ENCODE measurements at regions not wholly inside any gene's neighbourhood (a gene's known extent, or its start where the extent isn't known, plus 50 kb on each side); places are given as distances from the start of the nearest gene placed in this dataset.

GRCh38 chr10:107687701-107688100 lies 523.2 kb upstream of the SORCS1 start:
- no peaks in the 10 kb centered on the region for H3K27me3 Mint-ChIP-seq
- H3K27ac Mint-ChIP-seq, result no peak overlapping the region
- no peaks in the 10 kb centered on the region for H3K4me1 Mint-ChIP-seq
- peaks cover 3% of the 10 kb centered on the region for H3K9me3 Mint-ChIP-seq
- no peak for ATAC-seq (ENCODE audit: low read depth)
- H3K36me3 Mint-ChIP-seq, result no peaks in the 10 kb centered on the region
- no peak overlapping the region for H3K4me3 Mint-ChIP-seq
- POLR2A ChIA-PET, result no interaction called here
- DNase-seq, result no peak

GRCh38 chr10:107686095-107686494 lies 521.6 kb upstream of the SORCS1 start:
- Mint-ChIP-seq H3K4me1 (no peaks in the 10 kb centered on the region), H3K27me3 (no peaks in the 10 kb centered on the region), H3K27ac (no peak overlapping the region), H3K36me3 (no peaks in the 10 kb centered on the region), H3K4me3 (no peak overlapping the region), H3K9me3 (peaks cover 3% of the 10 kb centered on the region)
- no peak for ATAC-seq (ENCODE audit: low read depth)
- DNase-seq, result no peak
- POLR2A ChIA-PET, result no interaction called here

GRCh38 chr10:107671960-107672359 lies 507.5 kb upstream of the SORCS1 start:
- H3K36me3 Mint-ChIP-seq, result no peaks in the 10 kb centered on the region
- H3K27ac Mint-ChIP-seq, result no peak overlapping the region
- ATAC-seq (ENCODE audit: low read depth), result no peak
- no peak overlapping the region for H3K4me3 Mint-ChIP-seq
- H3K4me1 Mint-ChIP-seq, result no peaks in the 10 kb centered on the region
- no peak for DNase-seq
- no peaks in the 10 kb centered on the region for H3K27me3 Mint-ChIP-seq
- no peaks in the 10 kb centered on the region for H3K9me3 Mint-ChIP-seq
- POLR2A ChIA-PET, result no interaction called here

- H3K27ac Mint-ChIP-seq, result no peak overlapping the region
- no peaks in the 10 kb centered on the region for H3K36me3 Mint-ChIP-seq
- POLR2A ChIA-PET, result no interaction called here
- H3K27me3 Mint-ChIP-seq, result no peaks in the 10 kb centered on the region
- DNase-seq, result no peak
- no peaks in the 10 kb centered on the region for H3K4me1 Mint-ChIP-seq
- peaks cover 4% of the 10 kb centered on the region for H3K9me3 Mint-ChIP-seq
- no peak overlapping the region for H3K4me3 Mint-ChIP-seq
- ATAC-seq (ENCODE audit: low read depth), result no peak
Observed at GRCh38 chr10:107666214-107666613, 501.7 kb upstream of the SORCS1 start.

- no peaks in the 10 kb centered on the region for H3K27me3 Mint-ChIP-seq
- no peak for DNase-seq
- H3K36me3 Mint-ChIP-seq, result no peaks in the 10 kb centered on the region
- POLR2A ChIA-PET, result no interaction called here
- H3K27ac Mint-ChIP-seq, result no peak overlapping the region
- no peak for ATAC-seq (ENCODE audit: low read depth)
- peaks cover 4% of the 10 kb centered on the region for H3K9me3 Mint-ChIP-seq
- no peaks in the 10 kb centered on the region for H3K4me1 Mint-ChIP-seq
- no peak overlapping the region for H3K4me3 Mint-ChIP-seq
Observed at GRCh38 chr10:107665459-107665858, 501.0 kb upstream of the SORCS1 start.

GRCh38 chr10:107657851-107658250 lies 493.3 kb upstream of the SORCS1 start:
- POLR2A ChIA-PET, result no interaction called here
- Mint-ChIP-seq H3K27ac (no peak overlapping the region), H3K9me3 (peaks cover 3% of the 10 kb centered on the region), H3K27me3 (no peaks in the 10 kb centered on the region), H3K4me1 (peaks cover 1% of the 10 kb centered on the region), H3K36me3 (no peaks in the 10 kb centered on the region), H3K4me3 (no peak overlapping the region)
- DNase-seq (no peak), ATAC-seq (ENCODE audit: low read depth) (no peak)

GRCh38 chr10:107656932-107657331 lies 492.4 kb upstream of the SORCS1 start:
- POLR2A ChIA-PET, result no interaction called here
- Mint-ChIP-seq H3K9me3 (peaks cover 3% of the 10 kb centered on the region), H3K27me3 (no peaks in the 10 kb centered on the region), H3K36me3 (no peaks in the 10 kb centered on the region), H3K4me3 (no peak overlapping the region), H3K4me1 (peaks cover 1% of the 10 kb centered on the region), H3K27ac (no peak overlapping the region)
- DNase-seq (no peak), ATAC-seq (ENCODE audit: low read depth) (no peak)

- DNase-seq, result no peak
- no peaks in the 10 kb centered on the region for H3K36me3 Mint-ChIP-seq
- H3K27ac Mint-ChIP-seq, result peak overlapping the region; percentile 59
- POLR2A ChIA-PET, result no interaction called here
- ATAC-seq (ENCODE audit: low read depth), result peak; percentile 54
- H3K4me1 Mint-ChIP-seq, result peaks cover 1% of the 10 kb centered on the region
- H3K27me3 Mint-ChIP-seq, result no peaks in the 10 kb centered on the region
- H3K9me3 Mint-ChIP-seq, result peaks cover 2% of the 10 kb centered on the region
- peak overlapping the region; percentile 41 for H3K4me3 Mint-ChIP-seq
Observed at GRCh38 chr10:107653832-107654287, 489.4 kb upstream of the SORCS1 start.

- POLR2A ChIA-PET, result no interaction called here
- no peaks in the 10 kb centered on the region for H3K9me3 Mint-ChIP-seq
- DNase-seq (no peak), ATAC-seq (ENCODE audit: low read depth) (no peak)
- H3K4me1 Mint-ChIP-seq, result peaks cover 1% of the 10 kb centered on the region
- no peak overlapping the region for H3K27ac Mint-ChIP-seq
- no peaks in the 10 kb centered on the region for H3K27me3 Mint-ChIP-seq
- no peak overlapping the region for H3K4me3 Mint-ChIP-seq
- H3K36me3 Mint-ChIP-seq, result no peaks in the 10 kb centered on the region
Observed at GRCh38 chr10:107650939-107651338, 486.4 kb upstream of the SORCS1 start.

GRCh38 chr10:107649249-107649648 lies 484.7 kb upstream of the SORCS1 start:
- Mint-ChIP-seq H3K4me3 (no peak overlapping the region), H3K27me3 (no peaks in the 10 kb centered on the region), H3K36me3 (no peaks in the 10 kb centered on the region), H3K27ac (no peak overlapping the region), H3K9me3 (no peaks in the 10 kb centered on the region), H3K4me1 (peaks cover 1% of the 10 kb centered on the region)
- DNase-seq, result no peak
- ATAC-seq (ENCODE audit: low read depth), result no peak
- POLR2A ChIA-PET, result no interaction called here

- POLR2A ChIA-PET, result no interaction called here
- no peak overlapping the region for H3K27ac Mint-ChIP-seq
- no peaks in the 10 kb centered on the region for H3K9me3 Mint-ChIP-seq
- H3K4me3 Mint-ChIP-seq, result no peak overlapping the region
- H3K4me1 Mint-ChIP-seq, result no peaks in the 10 kb centered on the region
- H3K36me3 Mint-ChIP-seq, result no peaks in the 10 kb centered on the region
- no peak for ATAC-seq (ENCODE audit: low read depth)
- DNase-seq, result no peak
- H3K27me3 Mint-ChIP-seq, result no peaks in the 10 kb centered on the region
Observed at GRCh38 chr10:107647462-107647861, 483.0 kb upstream of the SORCS1 start.

GRCh38 chr10:107631876-107632275 lies 467.4 kb upstream of the SORCS1 start:
- H3K27ac Mint-ChIP-seq, result no peak overlapping the region
- ATAC-seq (ENCODE audit: low read depth) (no peak), DNase-seq (no peak)
- H3K36me3 Mint-ChIP-seq, result no peaks in the 10 kb centered on the region
- H3K27me3 Mint-ChIP-seq, result no peaks in the 10 kb centered on the region
- peaks cover 5% of the 10 kb centered on the region for H3K9me3 Mint-ChIP-seq
- POLR2A ChIA-PET, result no interaction called here
- no peak overlapping the region for H3K4me3 Mint-ChIP-seq
- no peaks in the 10 kb centered on the region for H3K4me1 Mint-ChIP-seq

- Mint-ChIP-seq H3K27ac (no peak overlapping the region), H3K27me3 (no peaks in the 10 kb centered on the region), H3K4me3 (no peak overlapping the region), H3K9me3 (no peaks in the 10 kb centered on the region), H3K36me3 (no peaks in the 10 kb centered on the region), H3K4me1 (no peaks in the 10 kb centered on the region)
- ATAC-seq (ENCODE audit: low read depth) (no peak), DNase-seq (no peak)
- POLR2A ChIA-PET, result no interaction called here
Observed at GRCh38 chr10:107626862-107627261, 462.4 kb upstream of the SORCS1 start.

- POLR2A ChIA-PET, result no interaction called here
- Mint-ChIP-seq H3K9me3 (peaks cover 3% of the 10 kb centered on the region), H3K27ac (peak overlapping the region; percentile 41), H3K27me3 (no peaks in the 10 kb centered on the region), H3K4me1 (no peaks in the 10 kb centered on the region), H3K36me3 (no peaks in the 10 kb centered on the region), H3K4me3 (no peak overlapping the region)
- DNase-seq (no peak), ATAC-seq (ENCODE audit: low read depth) (no peak)
Observed at GRCh38 chr10:107623292-107623691, 458.8 kb upstream of the SORCS1 start.

GRCh38 chr10:107619139-107619538 lies 454.6 kb upstream of the SORCS1 start:
- Mint-ChIP-seq H3K27ac (no peak overlapping the region), H3K27me3 (no peaks in the 10 kb centered on the region), H3K36me3 (no peaks in the 10 kb centered on the region), H3K4me1 (no peaks in the 10 kb centered on the region), H3K9me3 (peaks cover 3% of the 10 kb centered on the region), H3K4me3 (no peak overlapping the region)
- ATAC-seq (ENCODE audit: low read depth) (no peak), DNase-seq (no peak)
- POLR2A ChIA-PET, result no interaction called here

Data from activated naive CD8-positive, alpha-beta T cell treated with anti-CD3 and anti-CD28 coated beads, Interleukin-2, amount 10 ng/mL, durations not matched to agents 7 days and 5 days (primary cell).